Lung (tissue), 11 donors: ENCODE measurements at regions not wholly inside any gene's neighbourhood (a gene's known extent, or its start where the extent isn't known, plus 50 kb on each side); places are given as distances from the start of the nearest gene placed in this dataset.

Experiments used
- ATAC-seq: fragments of 200-7000 bp; cut with Tn5 transposase; one replicate; pipeline ENCODE4 v1.9.1; 2020; ENCODE audit warnings: moderate number of reproducible peaks; ENCODE audit not compliant: insufficient read depth, low FRiP score
- DNase-seq, 3 donors: peaks; one replicate each; pipeline ENCODE4 v3.0.0-alpha.2; 2013 to 2017
- H3K27ac ChIP-seq, 2 donors: one replicate each; pipeline ENCODE4 v1.5.1; 2013; ENCODE audit warnings: mild to moderate bottlenecking in 2 of 2, moderate library complexity in 2 of 2, control low read depth in 1 of 2, inconsistent platforms in 1 of 2, low read depth in 1 of 2, low read length in 1 of 2
- H3K27me3 ChIP-seq, 3 donors: one replicate each; pipeline ENCODE4 v1.5.1; 2013; ENCODE audit warnings: low read length in 2 of 3; ENCODE audit not compliant: control insufficient read depth in 3 of 3, insufficient read depth in 3 of 3
- H3K36me3 ChIP-seq, 4 donors: one replicate each; pipeline ENCODE4 v1.5.1; 2013; ENCODE audit warnings: low read length in 4 of 4, mild to moderate bottlenecking in 1 of 4, moderate library complexity in 1 of 4; ENCODE audit not compliant: control insufficient read depth in 4 of 4, insufficient read depth in 4 of 4
- H3K4me1 ChIP-seq, 5 donors: one replicate each; pipeline ENCODE4 v1.5.1; 2013; ENCODE audit warnings: low read length in 5 of 5, mild to moderate bottlenecking in 2 of 5, moderate library complexity in 1 of 5; ENCODE audit not compliant: control insufficient read depth in 5 of 5, insufficient read depth in 5 of 5
- H3K4me3 ChIP-seq: one replicate; pipeline ENCODE4 v1.5.1; 2013; ENCODE audit warnings: mild to moderate bottlenecking, control low read depth, moderate library complexity
- H3K9ac ChIP-seq, 2 donors: one replicate each; pipeline ENCODE4 v1.5.1; 2013; ENCODE audit warnings: low read length in 2 of 2, control low read depth in 1 of 2; ENCODE audit not compliant: insufficient read depth in 1 of 2
- H3K9me3 ChIP-seq, 4 donors: one replicate each; pipeline ENCODE4 v1.5.1; 2013; ENCODE audit warnings: low read length in 3 of 4, mild to moderate bottlenecking in 1 of 4, moderate library complexity in 1 of 4; ENCODE audit not compliant: control insufficient read depth in 4 of 4, insufficient read depth in 3 of 4
- WGBS, 2 donors: extraction: QIAGEN DNeasy Blood & Tissue Kit; methylation state at CpG; one replicate each; pipeline ENCODE4 v1.1.7; 2013; 5-methylcytosine and 5-hydroxymethylcytosine counted together
- TF ChIP-seq, protein P1 (sequence below): IDR thresholded peaks from 2 replicates; pipeline ENCODE4 v1.5.1; 2012; ENCODE audit warnings: mild to moderate bottlenecking; ENCODE audit errors: control extremely low read depth, extremely low read depth
- donor health status: control.
- donor health status: control.
- donor health status: Bipolar disorder and iron deficiency.
- donor health status: healthy.
- donor health status: DM: yes; HTN: yes; CAD: no.

DNA sequence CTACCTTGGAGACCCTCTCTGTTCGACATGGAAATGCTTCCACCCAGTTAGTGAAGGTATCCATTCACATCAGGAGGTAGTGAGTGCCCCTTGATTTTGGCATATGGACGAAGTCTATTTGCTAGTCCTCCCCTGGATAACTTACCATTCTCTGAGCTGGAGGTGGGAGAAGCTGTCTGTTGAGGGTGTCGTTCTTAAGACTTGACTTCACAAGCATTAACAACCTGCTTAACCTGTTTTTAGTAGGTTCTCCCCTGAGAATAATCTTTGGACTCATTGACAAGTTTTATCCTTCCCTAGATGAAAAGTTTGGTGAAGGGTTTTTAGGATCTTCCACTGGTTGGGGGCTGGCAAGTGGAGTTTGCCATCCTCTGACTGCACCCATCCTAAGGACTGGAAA, 1053.8 kb upstream of the CNTN5 start:
- WGBS, 2 donors, result 82 to 86% methylated on average over 3 of the region's 3 CpGs
- H3K4me1 ChIP-seq, result no peaks in the 10 kb centered on the region
- ATAC-seq (no peak), DNase-seq (no peak)
- TF ChIP-seq, protein P1, sequence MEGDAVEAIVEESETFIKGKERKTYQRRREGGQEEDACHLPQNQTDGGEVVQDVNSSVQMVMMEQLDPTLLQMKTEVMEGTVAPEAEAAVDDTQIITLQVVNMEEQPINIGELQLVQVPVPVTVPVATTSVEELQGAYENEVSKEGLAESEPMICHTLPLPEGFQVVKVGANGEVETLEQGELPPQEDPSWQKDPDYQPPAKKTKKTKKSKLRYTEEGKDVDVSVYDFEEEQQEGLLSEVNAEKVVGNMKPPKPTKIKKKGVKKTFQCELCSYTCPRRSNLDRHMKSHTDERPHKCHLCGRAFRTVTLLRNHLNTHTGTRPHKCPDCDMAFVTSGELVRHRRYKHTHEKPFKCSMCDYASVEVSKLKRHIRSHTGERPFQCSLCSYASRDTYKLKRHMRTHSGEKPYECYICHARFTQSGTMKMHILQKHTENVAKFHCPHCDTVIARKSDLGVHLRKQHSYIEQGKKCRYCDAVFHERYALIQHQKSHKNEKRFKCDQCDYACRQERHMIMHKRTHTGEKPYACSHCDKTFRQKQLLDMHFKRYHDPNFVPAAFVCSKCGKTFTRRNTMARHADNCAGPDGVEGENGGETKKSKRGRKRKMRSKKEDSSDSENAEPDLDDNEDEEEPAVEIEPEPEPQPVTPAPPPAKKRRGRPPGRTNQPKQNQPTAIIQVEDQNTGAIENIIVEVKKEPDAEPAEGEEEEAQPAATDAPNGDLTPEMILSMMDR, result no peak
- H3K9me3 ChIP-seq, result no peaks in the 10 kb centered on the region
- H3K27ac ChIP-seq, result no peak overlapping the region
- no peaks in the 10 kb centered on the region for H3K36me3 ChIP-seq
- H3K9ac ChIP-seq, result no peak overlapping the region
- no peak overlapping the region for H3K4me3 ChIP-seq
- H3K27me3 ChIP-seq, result no peaks in the 10 kb centered on the region

DNA sequence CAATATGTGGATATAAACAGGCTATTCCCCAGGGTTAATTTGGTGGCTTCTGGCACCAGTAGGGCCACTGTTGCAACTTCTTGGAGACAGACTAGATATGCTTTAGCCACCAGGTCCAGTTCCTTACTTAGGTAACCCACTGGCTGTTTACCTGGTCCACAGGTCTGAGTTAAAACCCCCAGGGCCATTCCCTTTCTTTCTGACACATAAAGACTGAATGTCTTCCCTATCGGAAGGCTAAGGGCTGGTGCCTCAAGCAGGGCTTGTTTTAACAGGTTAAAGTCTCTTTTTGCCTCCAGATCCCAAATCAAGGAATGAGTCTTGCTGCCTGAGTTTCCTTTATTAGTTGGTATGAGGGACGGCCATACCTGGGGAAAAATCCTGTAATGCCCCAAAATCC, 1052.7 kb upstream of the CNTN5 start:
- H3K9me3 ChIP-seq, result no peaks in the 10 kb centered on the region
- no peak overlapping the region for H3K27ac ChIP-seq
- no peaks in the 10 kb centered on the region for H3K27me3 ChIP-seq
- TF ChIP-seq, protein P1, result no peak
- no peak overlapping the region for H3K4me3 ChIP-seq
- ATAC-seq (no peak), DNase-seq (no peak)
- 84 to 85% methylated on average over 2 of the region's 2 CpGs for WGBS, 2 donors
- H3K4me1 ChIP-seq, result no peaks in the 10 kb centered on the region
- no peaks in the 10 kb centered on the region for H3K36me3 ChIP-seq
- no peak overlapping the region for H3K9ac ChIP-seq

DNA sequence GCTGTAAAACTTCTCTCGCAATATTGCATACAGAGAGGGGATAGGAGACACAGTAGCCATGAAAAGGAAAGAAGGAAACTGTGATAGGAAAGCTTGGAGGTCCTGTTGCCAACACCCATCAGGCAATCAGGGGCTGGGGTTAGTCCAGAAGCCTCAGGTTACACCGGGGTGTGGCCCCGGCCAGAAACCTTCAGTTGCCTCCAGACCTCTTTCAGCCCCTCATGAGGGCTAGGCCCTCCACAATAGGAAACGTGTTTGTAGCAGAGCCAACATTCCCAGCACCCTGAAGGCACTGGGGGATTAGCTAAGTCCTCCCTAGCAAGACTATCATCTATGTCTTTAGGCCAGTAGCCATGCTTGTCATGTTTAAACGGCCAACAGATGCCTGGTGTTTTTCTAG, 1048.0 kb upstream of the CNTN5 start:
- Histone ChIP-seq H3K36me3 (no peaks in the 10 kb centered on the region), H3K27ac (no peak overlapping the region), H3K9ac (no peak overlapping the region), H3K27me3 (no peaks in the 10 kb centered on the region), H3K9me3 (no peaks in the 10 kb centered on the region), H3K4me1 (no peaks in the 10 kb centered on the region), H3K4me3 (no peak overlapping the region)
- ATAC-seq, result no peak
- DNase-seq, result no peak
- TF ChIP-seq, protein P1, result no peak
- WGBS, 2 donors, result 73% methylated on average over 5 of the region's 5 CpGs

DNA sequence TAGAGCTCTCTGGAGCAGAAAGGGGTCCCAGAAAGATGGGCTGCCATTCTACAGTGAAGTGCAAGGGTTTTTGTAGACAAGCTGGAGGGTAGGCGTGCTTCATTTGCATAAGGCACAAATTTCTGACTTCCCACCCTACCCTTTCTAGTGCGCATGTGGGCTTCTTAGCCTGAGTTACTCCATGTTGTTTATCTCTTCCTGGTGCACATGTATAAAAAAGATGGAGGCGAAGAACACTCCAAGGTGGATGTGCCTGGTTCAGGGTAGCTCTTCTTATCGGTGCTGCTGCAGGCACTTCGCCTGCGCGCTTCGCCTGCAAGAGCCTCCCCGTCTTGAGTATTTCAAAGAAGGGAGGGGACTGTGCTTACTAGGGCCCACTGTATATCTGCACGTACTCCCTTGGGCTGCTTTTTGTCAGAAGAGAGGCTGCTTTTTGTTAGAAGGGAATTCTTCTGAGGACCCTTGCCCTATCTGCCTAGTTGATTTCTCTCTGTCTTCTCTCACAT, 1047.3 kb upstream of the CNTN5 start:
- Histone ChIP-seq H3K9ac (no peak overlapping the region), H3K27ac (no peak overlapping the region), H3K4me3 (no peak overlapping the region), H3K4me1 (no peaks in the 10 kb centered on the region), H3K27me3 (no peaks in the 10 kb centered on the region), H3K9me3 (no peaks in the 10 kb centered on the region), H3K36me3 (no peaks in the 10 kb centered on the region)
- 84 to 89% methylated on average over 10 of the region's 10 CpGs for WGBS, 2 donors
- TF ChIP-seq, protein P1, result no peak
- no peak for DNase-seq
- ATAC-seq, result no peak
